ENCODE measurements at regions not wholly inside any gene's neighbourhood (a gene's known extent, or its start where the extent isn't known, plus 50 kb on each side); places are given as distances from the start of the nearest gene placed in this dataset.

DNA sequence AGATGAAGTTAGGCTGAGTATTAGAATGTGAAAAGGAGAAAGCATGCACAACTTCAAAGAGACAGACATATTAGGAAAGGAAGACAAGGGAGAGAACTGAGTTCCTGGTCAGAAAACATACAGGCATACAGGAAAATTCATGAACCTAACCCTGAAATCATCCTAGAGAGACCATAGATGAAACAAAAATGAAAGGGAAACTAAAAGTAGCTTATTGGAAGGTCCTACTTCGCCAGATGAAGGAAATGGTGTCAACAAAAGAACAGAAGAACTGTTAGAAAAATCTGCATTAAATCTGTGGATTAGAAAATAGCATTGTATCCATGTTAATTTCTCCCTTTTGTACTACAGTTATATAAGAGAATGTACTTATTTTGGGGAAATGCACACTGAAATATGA, 169.0 kb upstream of the UFM1 start:
- Histone ChIP-seq H3K27ac (no peak overlapping the region), H3K36me3 (no peaks in the 10 kb centered on the region), H3K27me3 (no peaks in the 10 kb centered on the region), H3K4me3 (no peak overlapping the region), H3K4me1 (no peaks in the 10 kb centered on the region), H3K9me3 (no peaks in the 10 kb centered on the region)
- intact Hi-C loops (cut with DNase I; ENCODE audit: low total_unique reads) = no loop called here
- DNase-seq (ENCODE audit: low spot score in 2 of 2) = no peak
- no peak for TF ChIP-seq POLR2AphosphoS5 (IDR thresholded peaks at IDR 0.05)
- TF ChIP-seq, protein P1, sequence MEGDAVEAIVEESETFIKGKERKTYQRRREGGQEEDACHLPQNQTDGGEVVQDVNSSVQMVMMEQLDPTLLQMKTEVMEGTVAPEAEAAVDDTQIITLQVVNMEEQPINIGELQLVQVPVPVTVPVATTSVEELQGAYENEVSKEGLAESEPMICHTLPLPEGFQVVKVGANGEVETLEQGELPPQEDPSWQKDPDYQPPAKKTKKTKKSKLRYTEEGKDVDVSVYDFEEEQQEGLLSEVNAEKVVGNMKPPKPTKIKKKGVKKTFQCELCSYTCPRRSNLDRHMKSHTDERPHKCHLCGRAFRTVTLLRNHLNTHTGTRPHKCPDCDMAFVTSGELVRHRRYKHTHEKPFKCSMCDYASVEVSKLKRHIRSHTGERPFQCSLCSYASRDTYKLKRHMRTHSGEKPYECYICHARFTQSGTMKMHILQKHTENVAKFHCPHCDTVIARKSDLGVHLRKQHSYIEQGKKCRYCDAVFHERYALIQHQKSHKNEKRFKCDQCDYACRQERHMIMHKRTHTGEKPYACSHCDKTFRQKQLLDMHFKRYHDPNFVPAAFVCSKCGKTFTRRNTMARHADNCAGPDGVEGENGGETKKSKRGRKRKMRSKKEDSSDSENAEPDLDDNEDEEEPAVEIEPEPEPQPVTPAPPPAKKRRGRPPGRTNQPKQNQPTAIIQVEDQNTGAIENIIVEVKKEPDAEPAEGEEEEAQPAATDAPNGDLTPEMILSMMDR (IDR thresholded peaks at IDR 0.05) = no peak
- TF ChIP-seq POLR2A (IDR thresholded peaks at IDR 0.05) = no peak

DNA sequence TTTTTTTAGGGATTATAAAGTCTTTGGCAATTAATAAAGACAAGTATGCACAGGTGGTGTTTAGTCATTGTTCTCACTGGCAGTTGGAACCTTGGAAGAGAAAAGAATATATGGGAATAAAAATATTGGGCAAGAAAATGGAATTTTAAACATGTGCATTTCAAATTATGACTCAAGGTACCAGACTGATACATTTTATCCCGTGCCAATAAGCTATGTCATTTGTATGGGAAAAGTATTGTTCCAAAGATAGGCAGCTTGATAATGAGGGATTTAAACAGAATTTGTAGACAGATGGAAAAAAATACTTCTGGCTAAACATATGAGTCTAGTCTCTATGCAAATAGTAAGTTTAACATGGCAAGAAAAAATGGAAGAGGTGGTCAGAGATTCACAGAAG, 169.5 kb upstream of the UFM1 start:
- no peaks in the 10 kb centered on the region for H3K36me3 ChIP-seq
- intact Hi-C loops (cut with DNase I; ENCODE audit: low total_unique reads) = no loop called here
- TF ChIP-seq POLR2AphosphoS5 (IDR thresholded peaks at IDR 0.05) (no peak), POLR2A (IDR thresholded peaks at IDR 0.05) (no peak)
- TF ChIP-seq, protein P1 (IDR thresholded peaks at IDR 0.05) = no peak
- no peak for DNase-seq (ENCODE audit: low spot score in 2 of 2)
- no peaks in the 10 kb centered on the region for H3K9me3 ChIP-seq
- H3K4me3 ChIP-seq = no peak overlapping the region
- no peak overlapping the region for H3K27ac ChIP-seq
- H3K4me1 ChIP-seq = no peaks in the 10 kb centered on the region
- no peaks in the 10 kb centered on the region for H3K27me3 ChIP-seq

DNA sequence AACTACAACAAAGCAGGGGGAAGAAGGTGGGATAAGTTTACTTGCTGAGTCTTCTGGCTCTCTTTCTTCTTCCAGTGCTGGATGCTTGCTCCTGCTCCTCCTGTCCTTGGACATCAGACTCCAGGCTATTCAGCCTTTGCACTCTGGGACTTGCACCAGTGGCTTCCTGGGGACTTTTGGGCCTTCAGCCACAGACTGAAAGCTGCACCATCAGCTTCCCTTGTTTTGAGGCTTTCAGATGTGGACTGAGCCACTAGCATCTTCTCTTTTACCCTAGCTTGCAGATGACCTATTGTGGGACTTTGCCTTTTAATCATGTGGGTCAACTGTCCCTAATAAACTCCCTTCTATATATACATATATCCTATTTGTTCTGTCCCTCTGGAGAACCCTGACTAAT, 173.0 kb upstream of the UFM1 start:
- H3K27ac ChIP-seq = no peak overlapping the region
- TF ChIP-seq, protein P1 (IDR thresholded peaks at IDR 0.05) = no peak
- TF ChIP-seq POLR2AphosphoS5 (IDR thresholded peaks at IDR 0.05) (no peak), POLR2A (IDR thresholded peaks at IDR 0.05) (no peak)
- intact Hi-C loops (cut with DNase I; ENCODE audit: low total_unique reads) = no loop called here
- H3K4me3 ChIP-seq = no peak overlapping the region
- H3K4me1 ChIP-seq = no peaks in the 10 kb centered on the region
- H3K36me3 ChIP-seq = no peaks in the 10 kb centered on the region
- no peak for DNase-seq (ENCODE audit: low spot score in 2 of 2)
- no peaks in the 10 kb centered on the region for H3K9me3 ChIP-seq
- H3K27me3 ChIP-seq = no peaks in the 10 kb centered on the region

DNA sequence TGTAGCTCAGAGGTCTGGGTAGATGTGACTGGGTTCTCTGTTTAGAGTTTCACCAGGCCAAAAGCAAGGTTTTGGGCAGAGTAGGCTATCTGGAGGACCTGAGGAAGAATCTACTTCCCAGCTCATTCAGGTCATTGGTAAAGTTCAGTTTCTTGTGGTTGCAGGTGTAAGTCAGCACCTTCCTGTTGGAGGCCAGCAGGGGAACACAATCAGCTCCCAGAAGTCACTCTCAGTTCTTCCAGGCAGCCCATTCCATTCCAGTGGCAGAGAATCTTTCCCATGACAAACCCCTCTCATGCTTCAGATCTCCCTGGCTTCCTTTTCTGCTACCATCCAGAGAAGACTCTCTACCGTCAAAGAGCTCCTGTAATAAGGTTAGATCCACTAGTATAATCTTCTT, 176.2 kb upstream of the UFM1 start:
- TF ChIP-seq, protein P1 (IDR thresholded peaks at IDR 0.05) = no peak
- TF ChIP-seq POLR2A (IDR thresholded peaks at IDR 0.05) (no peak), POLR2AphosphoS5 (IDR thresholded peaks at IDR 0.05) (no peak)

DNA sequence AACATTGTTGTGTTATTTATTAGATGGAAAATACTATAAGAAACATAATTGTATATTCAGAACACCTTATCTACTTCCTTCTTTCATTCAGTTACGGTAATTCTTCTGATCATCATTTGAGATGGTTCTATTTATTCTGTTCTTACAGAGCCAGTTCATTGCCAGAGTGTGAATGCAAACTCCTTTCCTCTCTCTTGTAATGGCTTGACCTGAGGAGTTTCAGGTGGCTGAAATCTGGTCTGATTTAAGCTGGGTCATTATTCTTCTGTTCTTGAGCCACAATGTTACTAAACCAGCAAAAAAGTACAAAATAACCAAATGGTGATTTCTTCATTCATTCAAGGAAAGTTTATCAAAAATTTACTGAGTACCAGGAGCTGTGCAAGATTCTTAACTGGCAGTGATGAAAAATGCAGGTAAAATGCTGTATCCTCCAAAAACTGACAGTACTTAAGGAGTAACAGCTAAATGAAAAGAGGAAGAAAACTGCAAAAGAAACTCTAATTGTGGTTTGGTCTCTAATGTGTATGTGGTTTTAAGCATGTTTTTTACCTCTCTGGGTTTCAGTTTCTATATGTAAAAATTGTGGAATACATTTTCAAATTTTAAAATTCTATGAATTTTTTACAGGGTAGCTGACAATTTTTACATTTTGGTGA, 182.4 kb upstream of the UFM1 start:
- no peaks in the 10 kb centered on the region for H3K4me1 ChIP-seq
- DNase-seq (ENCODE audit: low spot score in 2 of 2) = no peak
- H3K9me3 ChIP-seq = no peaks in the 10 kb centered on the region
- H3K27me3 ChIP-seq = no peaks in the 10 kb centered on the region
- intact Hi-C loops (cut with DNase I; ENCODE audit: low total_unique reads) = no loop called here
- H3K4me3 ChIP-seq = no peak overlapping the region
- H3K27ac ChIP-seq = no peak overlapping the region
- TF ChIP-seq POLR2AphosphoS5 (IDR thresholded peaks at IDR 0.05) (no peak), POLR2A (IDR thresholded peaks at IDR 0.05) (no peak)
- TF ChIP-seq, protein P1 (IDR thresholded peaks at IDR 0.05) = no peak
- H3K36me3 ChIP-seq = no peaks in the 10 kb centered on the region

More for the DNA sequence above, 176.2 kb upstream of the UFM1 start:
- H3K4me3 ChIP-seq = no peak overlapping the region
- H3K4me1 ChIP-seq = no peaks in the 10 kb centered on the region
- H3K27me3 ChIP-seq = no peaks in the 10 kb centered on the region
- H3K27ac ChIP-seq = no peak overlapping the region
- H3K9me3 ChIP-seq = no peaks in the 10 kb centered on the region
- H3K36me3 ChIP-seq = no peaks in the 10 kb centered on the region
- intact Hi-C loops (cut with DNase I; ENCODE audit: low total_unique reads) = no loop called here
- no peak for DNase-seq (ENCODE audit: low spot score in 2 of 2)
